GM21619 (cell line): ENCODE measurements at regions not wholly inside any gene's neighbourhood (a gene's known extent, or its start where the extent isn't known, plus 50 kb on each side); places are given as distances from the start of the nearest gene placed in this dataset.
"Not testable (repeated sequence)": the region's sequence is repeated elsewhere in the genome, so short reads cannot be mapped to it uniquely, and the experiment has no call there.

Experiments
- ATAC-seq: cut with Tn5 transposase; IDR thresholded peaks from one replicate; pipeline ENCODE4 v1.9.1; 2021; ENCODE audit not compliant: unreplicated experiment

GRCh38 chr5:85985167-85985566 is 632.6 kb upstream of the COX7C start:
- no peak for ATAC-seq

- ATAC-seq: no peak
Measured at GRCh38 chr5:85990998-85991397, 626.7 kb upstream of the COX7C start.

GRCh38 chr5:85994653-85995052 is 623.1 kb upstream of the COX7C start:
- not testable (repeated sequence) for ATAC-seq

DNA sequence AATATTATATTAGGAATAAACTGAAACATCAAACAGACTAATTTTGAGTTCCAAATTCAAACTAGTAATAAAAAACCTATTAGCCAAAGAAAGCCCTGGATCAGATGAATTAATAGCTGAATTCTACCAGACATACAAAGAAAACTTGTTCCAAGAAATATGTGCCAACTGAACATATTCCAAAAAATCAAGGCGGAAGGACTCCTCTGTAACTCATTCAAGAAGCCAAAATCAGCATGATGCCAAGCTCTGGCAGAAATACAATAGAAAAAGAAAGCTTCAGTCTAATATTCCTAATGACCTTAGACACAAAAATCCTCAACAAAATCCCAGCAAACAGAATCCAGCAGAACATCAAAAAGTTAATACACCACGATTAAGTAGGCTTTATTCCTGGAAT is 619.1 kb upstream of the COX7C start:
- ATAC-seq: no peak

DNA sequence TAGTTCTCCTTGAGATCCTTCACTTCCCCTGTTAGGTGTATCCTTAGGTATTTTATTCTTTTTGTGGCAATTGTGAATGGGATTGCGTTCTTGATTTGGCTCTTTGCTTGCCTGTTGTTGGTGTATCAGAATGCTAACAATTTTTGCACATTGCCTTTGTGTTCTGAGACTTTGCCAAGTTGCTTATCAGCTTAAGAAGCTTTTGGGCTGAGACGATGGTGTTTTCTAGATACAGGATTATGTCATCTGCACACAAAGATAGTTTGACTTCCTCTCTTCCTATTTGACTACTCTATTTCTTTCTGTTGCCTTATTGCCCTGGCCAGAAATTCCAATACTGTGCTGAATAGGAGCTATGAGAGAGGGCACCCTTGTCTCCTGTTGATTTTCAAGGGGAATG is 609.4 kb upstream of the COX7C start:
- no peak for ATAC-seq

DNA sequence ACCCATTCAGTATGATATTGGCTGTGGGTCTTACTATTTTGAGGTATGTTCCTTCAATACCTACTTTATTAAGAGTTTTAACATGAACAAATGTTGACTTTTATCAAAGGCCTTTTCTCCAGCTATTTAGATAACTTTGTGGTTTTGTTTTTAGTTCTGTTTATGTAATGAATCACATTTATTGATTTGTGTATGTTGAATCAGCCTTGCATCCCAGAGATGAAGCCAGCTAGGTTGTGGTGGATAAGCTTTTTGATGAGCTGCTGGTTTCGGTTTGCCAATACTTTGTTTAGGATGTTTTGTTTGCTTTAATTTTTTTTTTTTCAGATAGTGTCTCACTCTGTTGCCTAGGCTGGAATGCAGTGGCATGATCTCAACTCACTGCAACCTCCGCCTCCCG is 609.0 kb upstream of the COX7C start:
- no peak for ATAC-seq

DNA sequence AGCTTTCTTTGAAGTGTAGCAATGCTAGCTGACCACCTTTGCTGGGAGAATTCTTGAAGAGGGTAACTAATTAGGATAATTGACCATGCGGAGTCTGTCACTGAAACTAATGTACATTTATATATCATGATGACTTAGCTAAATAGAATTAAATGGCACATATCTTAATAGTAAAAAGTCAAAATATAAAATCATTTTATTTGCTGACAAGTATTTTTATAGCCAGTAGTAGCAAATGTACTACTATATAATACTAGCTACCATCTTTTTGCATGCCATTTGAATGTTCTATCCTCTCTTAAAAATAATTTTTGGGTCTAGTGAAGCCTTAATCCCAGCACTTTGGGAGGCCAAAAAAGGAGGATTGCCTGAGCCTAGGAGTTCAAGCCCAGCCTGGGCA is 605.8 kb upstream of the COX7C start:
- ATAC-seq: no peak

DNA sequence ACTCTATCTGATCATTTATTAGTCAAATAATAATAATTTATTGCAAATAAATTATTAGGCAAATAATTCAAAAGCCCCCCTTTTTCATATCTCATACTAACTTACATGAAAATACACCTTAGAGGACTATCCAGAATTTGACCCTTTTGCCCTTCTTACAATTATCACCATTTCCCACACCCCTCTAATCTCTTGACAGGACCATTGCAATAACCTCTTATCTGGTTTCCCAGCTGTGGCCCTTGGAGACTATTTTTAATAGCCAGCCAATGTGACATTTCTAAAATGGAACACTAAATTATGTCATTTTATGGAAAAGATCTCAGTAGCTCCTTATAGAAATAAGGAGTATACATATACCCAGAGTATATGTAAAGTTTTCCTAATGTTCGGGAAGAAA is 588.4 kb upstream of the COX7C start:
- ATAC-seq: no peak

DNA sequence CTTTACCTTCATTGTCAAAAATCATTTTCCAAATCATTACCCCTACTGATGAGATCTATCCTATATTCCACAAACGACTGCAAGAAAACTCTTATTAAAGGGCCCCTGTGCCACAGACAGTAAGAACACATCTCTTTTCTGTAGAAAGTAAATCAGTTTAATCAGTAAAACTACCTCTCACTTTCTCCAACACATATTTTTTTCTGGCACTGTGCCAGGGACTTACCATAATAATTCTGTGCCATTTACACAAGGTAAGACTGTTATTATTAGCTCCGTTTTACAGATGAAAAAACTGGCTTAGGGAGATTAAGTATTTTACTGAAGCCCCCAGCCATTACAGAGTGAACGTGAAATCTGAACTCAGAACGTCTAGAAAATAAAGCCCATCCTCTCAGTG is 587.0 kb upstream of the COX7C start:
- ATAC-seq: no peak

GRCh38 chr5:86038566-86038965 is 579.2 kb upstream of the COX7C start:
- ATAC-seq: no peak

- ATAC-seq: no peak
Measured at GRCh38 chr5:86039351-86039750, 578.4 kb upstream of the COX7C start.

- no peak for ATAC-seq
Measured at GRCh38 chr5:86070719-86071118, 547.0 kb upstream of the COX7C start.

- ATAC-seq: no peak
Measured at GRCh38 chr5:86074297-86074696, 543.4 kb upstream of the COX7C start.

DNA sequence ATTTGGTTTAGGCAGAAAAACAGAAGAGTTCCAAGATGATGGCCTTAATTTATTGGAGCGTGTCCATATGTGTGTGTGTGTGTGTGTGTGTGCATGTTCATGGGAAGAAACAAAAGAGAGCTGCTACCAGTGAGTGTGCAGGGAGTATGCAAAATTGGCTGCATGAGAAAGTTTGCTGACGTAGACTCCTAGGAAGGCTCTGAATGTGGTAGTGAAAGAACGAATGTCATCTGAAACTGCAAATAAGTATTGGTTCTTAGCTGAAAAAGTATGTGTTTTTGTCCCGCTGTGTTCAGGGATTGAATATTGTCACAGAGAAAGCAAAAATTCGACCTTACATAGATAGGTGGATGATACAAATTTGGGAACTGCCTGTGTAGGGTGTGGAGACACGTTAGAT is 542.6 kb upstream of the COX7C start:
- ATAC-seq: no peak

DNA sequence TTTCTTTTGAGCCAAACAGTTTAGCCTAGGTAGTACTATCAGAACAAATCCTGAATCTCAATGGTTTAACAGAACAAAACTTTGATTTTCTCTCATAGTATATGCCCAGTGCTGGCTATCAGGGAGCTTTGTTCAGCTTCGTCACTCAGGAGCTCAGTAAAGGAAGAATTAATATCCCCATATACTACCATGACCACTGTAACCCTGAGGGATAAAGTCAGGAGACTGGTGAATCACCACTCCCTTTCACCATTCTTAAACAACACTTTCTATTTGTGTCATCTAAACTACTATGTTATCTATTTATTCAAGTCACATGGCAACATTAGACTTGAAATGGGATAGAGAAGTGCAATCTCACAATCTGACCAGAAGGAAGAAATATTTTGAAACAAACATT is 522.6 kb upstream of the COX7C start:
- ATAC-seq: no peak

DNA sequence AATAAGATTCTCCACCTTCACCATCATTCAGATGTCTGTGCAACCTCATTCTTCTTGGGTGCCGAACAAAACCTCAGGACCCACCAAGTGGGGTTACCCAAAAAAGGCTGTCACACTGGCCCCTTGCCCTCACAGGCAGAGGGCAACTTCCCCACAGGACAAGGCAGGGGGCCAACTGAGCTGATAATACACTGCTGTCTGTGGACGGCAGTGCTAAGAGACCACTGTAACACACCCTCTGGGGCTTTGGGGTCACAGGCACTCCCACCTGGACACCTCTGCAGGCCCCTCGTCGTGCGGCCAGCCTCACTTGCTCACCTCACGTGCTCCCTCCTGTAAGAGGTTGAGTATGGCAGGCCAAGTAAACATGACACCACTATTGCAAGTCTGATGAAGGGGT is 515.8 kb upstream of the COX7C start:
- no peak for ATAC-seq

- no peak for ATAC-seq
Measured at GRCh38 chr5:86108825-86109224, 508.9 kb upstream of the COX7C start.

DNA sequence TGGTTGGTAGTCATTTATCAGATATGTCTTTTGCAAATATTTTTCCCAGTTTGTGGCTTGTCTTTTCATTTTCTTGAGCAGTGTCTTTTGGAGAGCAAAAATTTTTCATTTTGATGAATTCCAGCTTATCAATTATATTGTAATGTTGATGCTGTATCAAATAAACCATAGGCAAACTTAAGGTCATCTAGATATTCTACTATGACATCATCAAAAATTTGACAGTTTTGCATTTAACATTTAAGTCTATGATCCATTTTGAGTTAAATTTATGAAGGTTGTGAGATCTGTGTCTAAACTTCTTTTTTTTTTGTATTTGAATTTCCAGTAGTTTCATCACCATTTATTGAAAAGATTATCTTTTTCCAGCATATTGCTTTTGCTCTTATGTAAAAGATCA is 505.5 kb upstream of the COX7C start:
- ATAC-seq: no peak

- no peak for ATAC-seq
Measured at GRCh38 chr5:86115164-86115563, 502.6 kb upstream of the COX7C start.

- ATAC-seq: peak; percentile 53
Measured at GRCh38 chr5:86118542-86118941, 499.2 kb upstream of the COX7C start.

- no peak for ATAC-seq
Measured at GRCh38 chr5:86124333-86124732, 493.4 kb upstream of the COX7C start.

DNA sequence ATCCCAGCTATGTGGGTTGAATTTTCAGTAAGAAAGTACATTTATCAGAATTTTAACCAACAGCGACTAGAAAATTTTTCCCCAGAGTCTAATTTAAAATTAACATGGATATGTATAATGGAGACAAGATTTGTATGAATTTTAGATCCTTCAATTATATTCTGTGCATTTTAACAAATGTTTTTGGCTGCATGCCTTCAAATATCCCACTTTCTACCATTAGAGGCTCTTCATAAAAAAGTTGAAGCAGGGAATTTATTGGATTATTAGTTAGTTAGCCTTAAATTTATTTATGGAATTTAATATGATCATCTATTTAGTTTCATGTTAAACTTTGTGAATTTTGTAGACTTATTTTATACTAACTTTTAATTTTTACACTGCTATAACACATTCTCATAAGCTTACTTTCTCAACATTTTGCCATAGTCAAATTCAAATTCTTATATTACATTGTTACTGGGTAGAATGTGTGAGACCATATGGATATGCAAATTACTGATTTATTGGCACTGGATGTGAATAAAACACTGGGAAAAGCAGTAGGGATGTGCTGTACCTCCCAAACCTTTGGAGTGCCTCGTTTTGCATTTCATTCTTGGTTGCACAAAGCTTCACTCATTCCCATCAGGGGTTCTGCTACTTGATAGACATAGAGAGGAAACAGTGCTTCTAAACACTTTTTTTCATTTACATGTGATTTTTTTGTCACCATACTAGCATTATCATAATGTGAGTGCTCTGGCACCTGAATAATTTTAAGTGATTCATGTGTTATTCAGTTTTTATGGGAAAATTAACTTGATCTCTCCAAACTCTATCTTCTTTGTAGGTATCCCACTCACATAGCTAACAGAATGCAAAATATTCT is 491.8 kb upstream of the COX7C start:
- no peak for ATAC-seq

DNA sequence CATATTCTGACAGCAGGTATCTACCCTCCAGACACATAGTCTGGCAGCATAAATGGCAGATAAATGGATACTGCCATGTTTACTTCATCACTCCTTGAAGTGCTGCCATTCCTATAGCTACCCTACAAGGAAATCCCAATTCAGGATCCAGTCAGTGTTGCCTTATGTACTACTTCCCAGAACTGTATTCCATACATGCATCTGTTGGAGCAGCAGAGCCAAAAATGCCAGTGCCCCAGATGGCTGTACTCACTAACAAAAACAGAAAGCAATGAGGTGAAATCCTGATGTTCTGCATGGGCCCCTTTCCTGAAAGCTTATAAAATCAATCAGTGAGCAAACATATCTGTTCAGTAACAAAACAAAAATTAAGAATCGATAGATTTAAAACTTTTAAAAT is 490.0 kb upstream of the COX7C start:
- no peak for ATAC-seq
